ENCODE measurements at regions not wholly inside any gene's neighbourhood (a gene's known extent, or its start where the extent isn't known, plus 50 kb on each side); places are given as distances from the start of the nearest gene placed in this dataset.

GRCh38 chr11:109291553-109291952, 130.4 kb upstream of the C11orf87 start:
- intact Hi-C loops (cut with DNase I, micrococcal nuclease) = no loop called here
- H3K9me3 Mint-ChIP-seq = peaks cover 6% of the 10 kb centered on the region
- no peak for DNase-seq
- POLR2A ChIA-PET = no interaction called here
- no peak overlapping the region for H3K27ac Mint-ChIP-seq
- H3K36me3 Mint-ChIP-seq (ENCODE audit: low read depth) = no peaks in the 10 kb centered on the region
- Histone ChIP-seq H3K4me3 (ENCODE audit: low read length) (no peak overlapping the region), H3K9me3 (ENCODE audit: control insufficient read depth in 1 of 2, insufficient read depth in 1 of 2, low read length in 2 of 2) (peaks cover 0 to 6% of the 10 kb centered on the region in 2 experiments), H3K36me3 (ENCODE audit: insufficient read depth, low read length) (no peaks in the 10 kb centered on the region), H3K27ac (ENCODE audit: low read depth in 1 of 2, low read length in 2 of 2) (no peak overlapping the region), H3K4me1 (ENCODE audit: insufficient read depth, low read length) (no peaks in the 10 kb centered on the region), H3K27me3 (ENCODE audit: control insufficient read depth in 1 of 2, insufficient read depth in 2 of 2, low read length in 2 of 2) (no peaks in the 10 kb centered on the region)
- TF ChIP-seq, protein P1, sequence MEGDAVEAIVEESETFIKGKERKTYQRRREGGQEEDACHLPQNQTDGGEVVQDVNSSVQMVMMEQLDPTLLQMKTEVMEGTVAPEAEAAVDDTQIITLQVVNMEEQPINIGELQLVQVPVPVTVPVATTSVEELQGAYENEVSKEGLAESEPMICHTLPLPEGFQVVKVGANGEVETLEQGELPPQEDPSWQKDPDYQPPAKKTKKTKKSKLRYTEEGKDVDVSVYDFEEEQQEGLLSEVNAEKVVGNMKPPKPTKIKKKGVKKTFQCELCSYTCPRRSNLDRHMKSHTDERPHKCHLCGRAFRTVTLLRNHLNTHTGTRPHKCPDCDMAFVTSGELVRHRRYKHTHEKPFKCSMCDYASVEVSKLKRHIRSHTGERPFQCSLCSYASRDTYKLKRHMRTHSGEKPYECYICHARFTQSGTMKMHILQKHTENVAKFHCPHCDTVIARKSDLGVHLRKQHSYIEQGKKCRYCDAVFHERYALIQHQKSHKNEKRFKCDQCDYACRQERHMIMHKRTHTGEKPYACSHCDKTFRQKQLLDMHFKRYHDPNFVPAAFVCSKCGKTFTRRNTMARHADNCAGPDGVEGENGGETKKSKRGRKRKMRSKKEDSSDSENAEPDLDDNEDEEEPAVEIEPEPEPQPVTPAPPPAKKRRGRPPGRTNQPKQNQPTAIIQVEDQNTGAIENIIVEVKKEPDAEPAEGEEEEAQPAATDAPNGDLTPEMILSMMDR (IDR thresholded peaks at IDR 0.05) = no peak
- H3K4me1 Mint-ChIP-seq (ENCODE audit: low read depth) = no peaks in the 10 kb centered on the region
- H3K4me3 Mint-ChIP-seq = no peak overlapping the region
- ATAC-seq (ENCODE audit: poor library complexity) = no peak
- no peaks in the 10 kb centered on the region for H3K27me3 Mint-ChIP-seq
- CTCF ChIA-PET = no interaction called here

- no peak overlapping the region for H3K27ac ChIP-seq (ENCODE audit: low read depth in 1 of 2, low read length in 2 of 2)
- no peaks in the 10 kb centered on the region for H3K27me3 Mint-ChIP-seq
- no peak overlapping the region for H3K27ac Mint-ChIP-seq
- no peaks in the 10 kb centered on the region for H3K4me1 ChIP-seq (ENCODE audit: insufficient read depth, low read length)
- H3K4me3 ChIP-seq (ENCODE audit: low read length) = no peak overlapping the region
- TF ChIP-seq, protein P1 (IDR thresholded peaks at IDR 0.05) = no peak
- no peaks in the 10 kb centered on the region for H3K36me3 Mint-ChIP-seq (ENCODE audit: low read depth)
- POLR2A ChIA-PET = no interaction called here
- H3K9me3 ChIP-seq (ENCODE audit: control insufficient read depth in 1 of 2, insufficient read depth in 1 of 2, low read length in 2 of 2) = peaks cover 0 to 3% of the 10 kb centered on the region in 2 experiments
- no peaks in the 10 kb centered on the region for H3K27me3 ChIP-seq (ENCODE audit: control insufficient read depth in 1 of 2, insufficient read depth in 2 of 2, low read length in 2 of 2)
- H3K36me3 ChIP-seq (ENCODE audit: insufficient read depth, low read length) = no peaks in the 10 kb centered on the region
- ATAC-seq (ENCODE audit: poor library complexity) (no peak), DNase-seq (no peak)
- no peak overlapping the region for H3K4me3 Mint-ChIP-seq
- intact Hi-C loops (cut with DNase I, micrococcal nuclease) = no loop called here
- no peaks in the 10 kb centered on the region for H3K4me1 Mint-ChIP-seq (ENCODE audit: low read depth)
- CTCF ChIA-PET = no interaction called here
- peaks cover 3% of the 10 kb centered on the region for H3K9me3 Mint-ChIP-seq
These were observed 123.1 kb upstream of the C11orf87 start for GRCh38 chr11:109298865-109299264.

DNA sequence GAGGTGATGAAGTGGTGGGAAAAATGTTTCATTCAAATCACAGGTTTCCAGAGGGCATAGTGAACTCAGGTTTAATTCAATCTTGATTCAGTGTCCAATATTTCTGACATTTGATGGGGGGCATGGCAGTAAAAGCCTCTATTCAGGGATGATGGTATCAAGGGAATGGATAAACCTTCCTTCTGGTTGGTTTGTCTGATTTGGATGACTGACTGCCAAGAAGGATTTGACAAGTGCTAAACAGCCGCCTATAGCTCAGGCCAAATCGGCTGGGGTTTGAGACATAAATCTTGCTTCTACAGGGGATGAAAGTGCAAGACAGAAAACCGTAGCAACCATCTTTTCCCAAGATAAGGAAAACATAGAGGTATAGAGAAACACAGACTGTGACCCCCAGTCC, 121.8 kb upstream of the C11orf87 start:
- H3K4me1 Mint-ChIP-seq (ENCODE audit: low read depth) = no peaks in the 10 kb centered on the region
- H3K4me3 Mint-ChIP-seq = no peak overlapping the region
- ChIA-PET CTCF (no interaction called here), POLR2A (no interaction called here)
- no peaks in the 10 kb centered on the region for H3K27me3 Mint-ChIP-seq
- Histone ChIP-seq H3K27me3 (ENCODE audit: control insufficient read depth in 1 of 2, insufficient read depth in 2 of 2, low read length in 2 of 2) (no peaks in the 10 kb centered on the region), H3K36me3 (ENCODE audit: insufficient read depth, low read length) (no peaks in the 10 kb centered on the region), H3K9me3 (ENCODE audit: control insufficient read depth in 1 of 2, insufficient read depth in 1 of 2, low read length in 2 of 2) (peaks cover 0 to 7% of the 10 kb centered on the region in 2 experiments), H3K27ac (ENCODE audit: low read depth in 1 of 2, low read length in 2 of 2) (no peak overlapping the region), H3K4me3 (ENCODE audit: low read length) (no peak overlapping the region), H3K4me1 (ENCODE audit: insufficient read depth, low read length) (no peaks in the 10 kb centered on the region)
- peaks cover 3% of the 10 kb centered on the region for H3K9me3 Mint-ChIP-seq
- H3K36me3 Mint-ChIP-seq (ENCODE audit: low read depth) = no peaks in the 10 kb centered on the region
- DNase-seq = no peak
- TF ChIP-seq, protein P1 (IDR thresholded peaks at IDR 0.05) = no peak
- no peak for ATAC-seq (ENCODE audit: poor library complexity)
- no peak overlapping the region for H3K27ac Mint-ChIP-seq
- intact Hi-C loops (cut with DNase I, micrococcal nuclease) = no loop called here

Data from CD4-positive, alpha-beta T cell (primary cell).